GM12878 (cell line): ENCODE measurements at regions not wholly inside any gene's neighbourhood (a gene's known extent, or its start where the extent isn't known, plus 50 kb on each side); places are given as distances from the start of the nearest gene placed in this dataset.

Experiments used
- CTCF ChIP-seq, 3 experiments: IDR thresholded peaks in 2 of 3; conservative IDR thresholded peaks in 1 of 3; 2 replicates each; pipeline ENCODE4 v1.5.1; 2011; ENCODE audit warnings: low read depth in 3 of 3, low read length in 3 of 3, mild to moderate bottlenecking in 3 of 3, control low read depth in 2 of 3, moderate library complexity in 2 of 3, inconsistent platforms in 1 of 3, mixed read lengths in 1 of 3; ENCODE audit not compliant: control insufficient read depth in 2 of 3, insufficient read depth in 1 of 3; ENCODE audit errors: extremely low read depth in 1 of 3
- GABPA ChIP-seq: IDR thresholded peaks from 2 replicates; pipeline ENCODE4 v1.6.1; 2014; ENCODE audit warnings: antibody characterized with exemption, low read depth, mild to moderate bottlenecking, inconsistent platforms
- ZNF274 ChIP-seq: IDR thresholded peaks from one replicate; pipeline ENCODE4 v1.8.0; 2011; ENCODE audit not compliant: insufficient read length, insufficient read depth

DNA sequence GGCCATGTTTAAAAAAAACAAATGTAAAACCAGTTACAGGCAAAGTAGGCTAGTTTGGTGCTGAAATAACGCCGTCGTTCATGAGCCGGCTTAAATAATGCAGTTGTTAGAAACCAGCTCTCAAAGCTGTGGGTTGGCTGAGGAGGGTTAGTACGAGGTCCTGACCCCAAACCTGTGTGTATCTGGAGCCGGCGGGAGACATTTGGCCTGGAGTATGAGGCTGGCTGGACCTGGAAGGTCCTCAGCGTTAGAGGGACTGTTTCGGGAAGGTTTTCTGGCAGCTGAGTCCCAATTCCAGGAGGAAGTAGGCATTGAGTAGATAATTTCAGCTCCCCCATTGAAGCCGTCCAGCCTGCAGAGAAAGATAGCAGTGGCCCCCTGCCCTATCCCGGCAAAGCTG lies 73.4 kb upstream of the PPP2R3B start:
- TF ChIP-seq GABPA (no peak), ZNF274 (no peak), CTCF (IDR thresholded peaks at IDR 0.05 in 2 of 3, conservative IDR thresholded peaks at IDR 0.05 in 1 of 3; ENCODE audit: control insufficient read depth in 2 of 3, extremely low read depth in 1 of 3, insufficient read depth in 1 of 3, low read depth in 3 of 3, low read length in 3 of 3) (no peak)
